ENCODE measurements at regions not wholly inside any gene's neighbourhood (a gene's known extent, or its start where the extent isn't known, plus 50 kb on each side); places are given as distances from the start of the nearest gene placed in this dataset.

DNA sequence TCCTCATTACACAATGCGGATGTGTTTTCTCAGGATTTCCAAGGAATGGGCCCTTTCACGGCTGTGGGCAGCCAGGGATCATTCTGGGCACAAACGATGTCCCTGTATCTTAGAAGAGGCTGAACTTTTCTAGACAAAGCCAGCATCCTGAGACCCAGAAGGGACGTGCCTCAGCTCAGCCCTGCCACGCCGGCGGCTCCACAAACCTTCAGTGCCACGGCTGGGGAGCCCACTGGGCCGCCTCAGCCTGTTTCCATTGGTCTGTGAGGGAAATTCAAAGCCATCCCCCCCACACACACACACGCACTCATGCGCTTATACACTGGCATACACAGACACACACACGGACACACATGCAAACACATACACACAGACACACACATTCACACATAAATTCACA is 344.9 kb upstream of the MKI67 start:
- TF ChIP-seq, protein P1, sequence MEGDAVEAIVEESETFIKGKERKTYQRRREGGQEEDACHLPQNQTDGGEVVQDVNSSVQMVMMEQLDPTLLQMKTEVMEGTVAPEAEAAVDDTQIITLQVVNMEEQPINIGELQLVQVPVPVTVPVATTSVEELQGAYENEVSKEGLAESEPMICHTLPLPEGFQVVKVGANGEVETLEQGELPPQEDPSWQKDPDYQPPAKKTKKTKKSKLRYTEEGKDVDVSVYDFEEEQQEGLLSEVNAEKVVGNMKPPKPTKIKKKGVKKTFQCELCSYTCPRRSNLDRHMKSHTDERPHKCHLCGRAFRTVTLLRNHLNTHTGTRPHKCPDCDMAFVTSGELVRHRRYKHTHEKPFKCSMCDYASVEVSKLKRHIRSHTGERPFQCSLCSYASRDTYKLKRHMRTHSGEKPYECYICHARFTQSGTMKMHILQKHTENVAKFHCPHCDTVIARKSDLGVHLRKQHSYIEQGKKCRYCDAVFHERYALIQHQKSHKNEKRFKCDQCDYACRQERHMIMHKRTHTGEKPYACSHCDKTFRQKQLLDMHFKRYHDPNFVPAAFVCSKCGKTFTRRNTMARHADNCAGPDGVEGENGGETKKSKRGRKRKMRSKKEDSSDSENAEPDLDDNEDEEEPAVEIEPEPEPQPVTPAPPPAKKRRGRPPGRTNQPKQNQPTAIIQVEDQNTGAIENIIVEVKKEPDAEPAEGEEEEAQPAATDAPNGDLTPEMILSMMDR (IDR thresholded peaks at IDR 0.05; ENCODE audit: low read depth, low read length, poor library complexity, severe bottlenecking) = no peak
- no peak for TF ChIP-seq EZH2phosphoT487 (IDR thresholded peaks at IDR 0.05; ENCODE audit: borderline replicate concordance, low read length)
- no peaks in the 10 kb centered on the region for H3K36me3 ChIP-seq (ENCODE audit: control insufficient read depth, low read length)

DNA sequence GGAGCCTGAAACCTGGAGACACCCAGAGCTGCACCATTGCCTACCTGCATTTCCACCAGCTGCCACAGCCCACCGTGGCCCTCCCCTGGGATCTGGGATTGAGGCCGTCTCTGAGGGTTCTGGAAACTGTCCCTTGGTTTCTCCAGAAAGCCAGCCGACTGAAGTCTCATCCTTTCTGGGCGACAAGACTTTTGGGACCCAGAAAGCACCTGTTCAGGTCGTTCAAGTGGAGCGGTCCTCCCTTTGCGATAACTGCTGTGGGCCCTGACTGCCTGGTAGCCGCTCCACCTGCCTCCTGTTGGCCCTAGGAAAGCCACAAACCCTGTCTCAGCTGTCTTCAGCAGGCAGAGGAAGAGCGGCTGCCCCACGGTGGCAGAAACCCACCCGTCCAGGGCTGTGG is 346.0 kb upstream of the MKI67 start:
- H3K27me3 ChIP-seq (ENCODE audit: control insufficient read depth, low read length) = no peaks in the 10 kb centered on the region
- peaks cover 4% of the 10 kb centered on the region; the same call in 1 of the 2 replicates for H3K9me3 ChIP-seq (ENCODE audit: control insufficient read depth, insufficient read depth, low read length)
- no peaks in the 10 kb centered on the region for H3K79me2 ChIP-seq (ENCODE audit: control insufficient read depth, low read length)
- H3K9me2 ChIP-seq (replicated peaks; ENCODE audit: control insufficient read depth, low read length) = no peaks in the 10 kb centered on the region
- H4K20me1 ChIP-seq (ENCODE audit: control insufficient read depth, insufficient read depth, low read depth, low read length) = no peaks in the 10 kb centered on the region
- no peaks in the 10 kb centered on the region for H3F3A ChIP-seq (ENCODE audit: control insufficient read depth, insufficient read depth)
- no peak overlapping the region for H3K27ac ChIP-seq (ENCODE audit: low read depth, low read length)
- H3K4me2 ChIP-seq (ENCODE audit: low read length) = no peak overlapping the region
- no peaks in the 10 kb centered on the region for H3K36me3 ChIP-seq (ENCODE audit: control insufficient read depth, low read length)
- H3K4me1 ChIP-seq (ENCODE audit: control insufficient read depth, low read length) = no peaks in the 10 kb centered on the region
- TF ChIP-seq EZH2phosphoT487 (IDR thresholded peaks at IDR 0.05; ENCODE audit: borderline replicate concordance, low read length) = no peak
- TF ChIP-seq, protein P1 (IDR thresholded peaks at IDR 0.05; ENCODE audit: low read depth, low read length, poor library complexity, severe bottlenecking) = no peak
- H3K4me3 ChIP-seq (ENCODE audit: low read length) = no peak overlapping the region

More for the DNA sequence above, 344.9 kb upstream of the MKI67 start:
- Histone ChIP-seq H3K27ac (ENCODE audit: low read depth, low read length) (no peak overlapping the region), H3K9me2 (replicated peaks; ENCODE audit: control insufficient read depth, low read length) (no peaks in the 10 kb centered on the region), H3K9me3 (ENCODE audit: control insufficient read depth, insufficient read depth, low read length) (peaks cover 4% of the 10 kb centered on the region; the same call in 1 of the 2 replicates), H3F3A (ENCODE audit: control insufficient read depth, insufficient read depth) (no peaks in the 10 kb centered on the region), H4K20me1 (ENCODE audit: control insufficient read depth, insufficient read depth, low read depth, low read length) (no peaks in the 10 kb centered on the region), H3K4me3 (ENCODE audit: low read length) (no peak overlapping the region), H3K79me2 (ENCODE audit: control insufficient read depth, low read length) (no peaks in the 10 kb centered on the region), H3K4me1 (ENCODE audit: control insufficient read depth, low read length) (no peaks in the 10 kb centered on the region), H3K27me3 (ENCODE audit: control insufficient read depth, low read length) (no peaks in the 10 kb centered on the region), H3K4me2 (ENCODE audit: low read length) (no peak overlapping the region)

DNA sequence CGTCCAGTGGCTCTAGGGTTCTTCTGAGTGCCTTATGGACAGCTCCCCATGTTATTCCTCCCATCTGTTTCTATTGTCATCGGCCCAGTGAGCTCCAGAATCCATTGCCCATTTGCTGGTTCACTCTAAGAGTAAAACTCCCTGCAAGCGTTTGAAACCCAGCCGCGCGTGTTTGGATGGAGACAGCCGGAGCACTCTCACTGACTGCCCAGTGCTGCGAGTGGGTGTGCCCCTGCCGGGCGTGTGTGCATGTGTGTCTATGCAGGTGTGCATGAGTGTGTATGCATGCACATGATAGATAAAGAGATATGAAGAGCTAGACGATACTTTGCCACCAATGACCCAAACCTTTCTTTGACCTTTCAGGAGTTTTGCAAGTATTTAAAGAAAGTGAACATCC is 347.2 kb upstream of the MKI67 start:
- Histone ChIP-seq H3K27ac (ENCODE audit: low read depth, low read length) (no peak overlapping the region), H3K79me2 (ENCODE audit: control insufficient read depth, low read length) (no peaks in the 10 kb centered on the region), H3K9me2 (replicated peaks; ENCODE audit: control insufficient read depth, low read length) (no peaks in the 10 kb centered on the region), H3K4me3 (ENCODE audit: low read length) (no peak overlapping the region), H3K27me3 (ENCODE audit: control insufficient read depth, low read length) (no peaks in the 10 kb centered on the region), H3K9me3 (ENCODE audit: control insufficient read depth, insufficient read depth, low read length) (peaks cover 4% of the 10 kb centered on the region; the same call in 1 of the 2 replicates), H3K4me1 (ENCODE audit: control insufficient read depth, low read length) (no peaks in the 10 kb centered on the region), H4K20me1 (ENCODE audit: control insufficient read depth, insufficient read depth, low read depth, low read length) (no peaks in the 10 kb centered on the region), H3K36me3 (ENCODE audit: control insufficient read depth, low read length) (no peaks in the 10 kb centered on the region), H3F3A (ENCODE audit: control insufficient read depth, insufficient read depth) (no peaks in the 10 kb centered on the region), H3K4me2 (ENCODE audit: low read length) (no peak overlapping the region)
- no peak for TF ChIP-seq EZH2phosphoT487 (IDR thresholded peaks at IDR 0.05; ENCODE audit: borderline replicate concordance, low read length)
- TF ChIP-seq, protein P1 (IDR thresholded peaks at IDR 0.05; ENCODE audit: low read depth, low read length, poor library complexity, severe bottlenecking) = no peak

Data from DOHH2 (cell line).